Gastrocnemius medialis (tissue), 4 donors: ENCODE measurements at regions not wholly inside any gene's neighbourhood (a gene's known extent, or its start where the extent isn't known, plus 50 kb on each side); places are given as distances from the start of the nearest gene placed in this dataset.

Experiments
- ATAC-seq, 2 donors: fragments of 150-250 bp; one replicate each; pipeline ENCODE4 v1.9.1; 2016
- DNase-seq, 2 donors: peaks; one replicate each; pipeline ENCODE4 v3.0.0-alpha.2; 2019
- H3K27ac ChIP-seq, 4 donors: fragments of 200-600 bp; sonication (generic); 1 replicate in 1 of 4; 2 replicates in 3 of 4; pipeline ENCODE4 v1.5.1; 2016 to 2018; ENCODE audit warnings: mild to moderate bottlenecking in 2 of 4, moderate library complexity in 1 of 4
- H3K27me3 ChIP-seq, 3 donors: fragments of 200-600 bp; sonication (generic) in 2 of 3; 1 replicate in 1 of 3; 2 replicates in 2 of 3; pipeline versions ENCODE4 v1.5.1 to v1.6.0; 2016 to 2019; ENCODE audit warnings: mild to moderate bottlenecking in 1 of 3, moderate library complexity in 1 of 3
- H3K36me3 ChIP-seq, 2 donors: fragments of 200-600 bp; sonication (generic) in 1 of 2; one replicate each; pipeline ENCODE4 v1.5.1; 2017 to 2018
- H3K4me1 ChIP-seq, 2 donors: fragments of 200-600 bp; sonication (generic) in 1 of 2; one replicate each; pipeline ENCODE4 v1.5.1; 2016 to 2017; ENCODE audit warnings: mild to moderate bottlenecking in 2 of 2
- H3K4me3 ChIP-seq, 4 donors: fragments of 200-600 bp; sonication (generic) in 3 of 4; 1 replicate in 1 of 4; 2 replicates in 3 of 4; pipeline ENCODE4 v1.5.1; 2016 to 2019; ENCODE audit warnings: mild to moderate bottlenecking in 2 of 4
- H3K9me3 ChIP-seq, 3 donors: fragments of 200-600 bp; sonication (generic) in 2 of 3; 1 replicate in 1 of 3; 2 replicates in 2 of 3; pipeline ENCODE4 v1.5.1; 2016 to 2019
- POLR2A ChIP-seq, 2 donors: fragments of 450-650 bp; IDR thresholded peaks; one replicate each; pipeline ENCODE4 v1.6.1; 2017; ENCODE audit warnings: antibody characterized with exemption in 2 of 2, mild to moderate bottlenecking in 2 of 2, moderate library complexity in 2 of 2
- in situ Hi-C, 4 donors: fragments of 200-750 bp; cut with MboI; loops; one replicate each; pipeline versions ENCODE4 v1.15.0 to v1.8.0; 2017; ENCODE audit warnings: low sequenced_read_pairs in 4 of 4
- intact Hi-C: fragments of 100-400 bp; cut with DNase I; formaldehyde crosslinking; loops from one replicate; pipeline ENCODE4 v1.15.1; 2023; ENCODE audit warnings: low total_unique reads
- TF ChIP-seq, protein P1 (sequence below), 5 experiments: fragments of 450-650 bp in 3 of 5; fragments of 200-600 bp in 2 of 5; sonication (generic) in 2 of 5; IDR thresholded peaks in 4 of 5; conservative IDR thresholded peaks in 1 of 5; 1 replicate in 4 of 5; 2 replicates in 1 of 5; pipeline ENCODE4 v1.5.1; 2016 to 2019; ENCODE audit warnings: antibody characterized with exemption in 5 of 5, mild to moderate bottlenecking in 3 of 5, moderate library complexity in 3 of 5

DNA sequence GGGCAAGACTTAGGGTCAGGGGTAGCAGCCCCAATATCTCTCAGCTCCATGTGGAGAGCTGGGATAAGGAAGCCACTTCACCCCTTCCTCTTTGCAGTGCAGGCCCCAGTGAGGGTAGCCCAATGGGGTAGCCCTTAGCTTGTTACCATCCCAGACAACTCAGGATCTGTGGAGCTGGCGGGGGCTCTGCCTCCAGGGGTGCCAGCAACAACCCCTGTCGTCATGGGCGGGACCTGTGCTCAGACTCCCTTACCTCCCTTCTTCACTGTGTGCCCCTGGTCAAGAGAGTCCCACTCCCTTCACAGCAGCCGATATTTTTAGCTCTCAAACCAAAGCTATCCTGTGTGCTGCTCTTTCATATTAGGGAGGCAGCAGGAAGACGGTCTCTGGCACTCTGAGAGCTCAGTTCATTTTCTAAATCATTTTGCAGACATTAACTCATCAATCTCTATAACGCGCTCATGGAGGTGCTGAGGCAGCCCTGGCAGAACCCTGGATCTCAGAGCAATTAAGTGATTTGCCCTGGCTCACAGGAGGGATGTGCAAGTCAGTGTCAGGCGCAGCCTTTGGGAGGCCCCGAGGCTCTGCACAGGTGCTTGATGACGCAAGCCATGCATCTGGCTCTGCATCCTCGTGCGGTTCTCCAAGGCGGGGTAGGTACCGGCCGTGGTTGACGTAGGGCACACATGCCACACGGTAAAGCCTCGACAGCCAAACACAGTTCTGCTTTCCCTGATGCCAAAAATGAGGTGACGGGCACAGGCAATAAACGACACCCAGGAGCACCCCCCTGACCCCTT, 357.6 kb downstream of the SHANK2 start:
- in situ Hi-C loops (no loop called here), intact Hi-C loops (no loop called here)
- no peak for DNase-seq
- no peak for ATAC-seq
- no peaks in the 10 kb centered on the region for H3K4me1 ChIP-seq
- H3K9me3 ChIP-seq: peaks cover 0 to 5% (median 0%) of the 10 kb centered on the region in 3 donors
- H3K4me3 ChIP-seq: no peak overlapping the region
- TF ChIP-seq POLR2A (IDR thresholded peaks at IDR 0.05): no peak
- TF ChIP-seq, protein P1, sequence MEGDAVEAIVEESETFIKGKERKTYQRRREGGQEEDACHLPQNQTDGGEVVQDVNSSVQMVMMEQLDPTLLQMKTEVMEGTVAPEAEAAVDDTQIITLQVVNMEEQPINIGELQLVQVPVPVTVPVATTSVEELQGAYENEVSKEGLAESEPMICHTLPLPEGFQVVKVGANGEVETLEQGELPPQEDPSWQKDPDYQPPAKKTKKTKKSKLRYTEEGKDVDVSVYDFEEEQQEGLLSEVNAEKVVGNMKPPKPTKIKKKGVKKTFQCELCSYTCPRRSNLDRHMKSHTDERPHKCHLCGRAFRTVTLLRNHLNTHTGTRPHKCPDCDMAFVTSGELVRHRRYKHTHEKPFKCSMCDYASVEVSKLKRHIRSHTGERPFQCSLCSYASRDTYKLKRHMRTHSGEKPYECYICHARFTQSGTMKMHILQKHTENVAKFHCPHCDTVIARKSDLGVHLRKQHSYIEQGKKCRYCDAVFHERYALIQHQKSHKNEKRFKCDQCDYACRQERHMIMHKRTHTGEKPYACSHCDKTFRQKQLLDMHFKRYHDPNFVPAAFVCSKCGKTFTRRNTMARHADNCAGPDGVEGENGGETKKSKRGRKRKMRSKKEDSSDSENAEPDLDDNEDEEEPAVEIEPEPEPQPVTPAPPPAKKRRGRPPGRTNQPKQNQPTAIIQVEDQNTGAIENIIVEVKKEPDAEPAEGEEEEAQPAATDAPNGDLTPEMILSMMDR (IDR thresholded peaks at IDR 0.05 in 4 of 5, conservative IDR thresholded peaks at IDR 0.05 in 1 of 5): no peak
- H3K27ac ChIP-seq: no peak overlapping the region
- H3K36me3 ChIP-seq: no peaks in the 10 kb centered on the region
- no peaks in the 10 kb centered on the region for H3K27me3 ChIP-seq

DNA sequence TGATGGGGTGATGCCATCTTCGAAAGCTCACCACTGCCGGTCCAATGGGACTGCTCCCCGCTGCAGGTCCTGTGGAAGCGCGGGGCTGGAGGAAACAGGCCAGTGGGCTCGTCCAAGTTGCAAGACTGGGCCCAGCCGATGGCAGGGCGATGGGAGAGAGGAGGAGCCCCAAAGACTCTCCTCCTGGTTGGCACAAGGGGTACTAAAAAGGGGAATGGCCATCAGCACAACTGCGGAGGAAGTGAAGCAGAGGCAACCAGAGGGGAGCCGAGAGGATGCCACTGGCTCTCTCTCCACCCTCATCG, 357.1 kb downstream of the SHANK2 start:
- Histone ChIP-seq H3K36me3 (no peaks in the 10 kb centered on the region), H3K9me3 (peaks cover 0 to 5% (median 0%) of the 10 kb centered on the region in 3 donors), H3K4me3 (no peak overlapping the region), H3K27ac (no peak overlapping the region), H3K4me1 (no peaks in the 10 kb centered on the region), H3K27me3 (no peaks in the 10 kb centered on the region)
- no peak for ATAC-seq
- in situ Hi-C loops: no loop called here
- no peak for DNase-seq
- no peak for TF ChIP-seq POLR2A (IDR thresholded peaks at IDR 0.05)
- TF ChIP-seq, protein P1 (IDR thresholded peaks at IDR 0.05 in 4 of 5, conservative IDR thresholded peaks at IDR 0.05 in 1 of 5): no peak
- intact Hi-C loops: no loop called here

DNA sequence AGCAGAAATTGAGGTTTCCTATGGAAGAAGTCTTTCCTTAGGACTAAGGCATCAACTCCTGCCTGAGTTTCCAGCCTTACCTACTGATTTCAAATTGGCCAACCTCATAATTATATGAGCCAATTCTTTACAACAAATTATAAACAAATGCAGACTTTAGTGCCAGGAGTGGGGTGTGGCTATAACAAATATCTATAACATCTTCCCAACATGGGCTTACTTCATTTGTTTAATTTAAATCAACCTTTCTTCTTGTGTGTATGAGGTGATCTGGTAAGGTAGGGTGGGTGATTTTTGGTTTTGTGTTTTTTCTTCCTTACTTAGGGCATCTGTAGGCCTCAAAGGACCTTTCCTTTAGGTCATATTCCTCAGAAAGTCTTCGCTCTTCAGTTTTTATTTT, 354.9 kb downstream of the SHANK2 start:
- in situ Hi-C loops (no loop called here), intact Hi-C loops (no loop called here)
- Histone ChIP-seq H3K27ac (no peak overlapping the region), H3K36me3 (no peaks in the 10 kb centered on the region), H3K9me3 (peaks cover 0 to 5% (median 0%) of the 10 kb centered on the region in 3 donors), H3K27me3 (no peaks in the 10 kb centered on the region), H3K4me3 (no peak overlapping the region), H3K4me1 (no peaks in the 10 kb centered on the region)
- ATAC-seq (no peak), DNase-seq (no peak)
- TF ChIP-seq, protein P1 (IDR thresholded peaks at IDR 0.05 in 4 of 5, conservative IDR thresholded peaks at IDR 0.05 in 1 of 5): no peak
- no peak for TF ChIP-seq POLR2A (IDR thresholded peaks at IDR 0.05)

DNA sequence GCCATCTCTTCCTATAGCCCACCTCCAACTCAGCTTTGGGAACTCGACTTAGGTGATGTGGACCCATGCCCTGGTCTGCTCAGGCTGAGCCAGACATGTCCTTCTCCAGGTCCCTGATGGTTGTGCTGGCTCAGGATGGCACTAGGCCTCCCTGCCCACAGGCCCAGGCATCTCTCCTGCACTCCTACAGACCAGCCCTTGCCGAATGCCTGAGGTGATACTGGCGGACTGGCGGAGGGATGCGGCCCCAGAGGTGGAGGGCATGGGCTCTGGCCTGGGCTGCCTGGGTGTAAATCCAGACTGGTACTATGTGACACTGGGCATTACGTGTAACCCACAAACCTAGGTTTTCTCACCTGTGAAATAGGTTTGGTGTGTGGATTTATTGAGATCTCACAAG, 352.8 kb downstream of the SHANK2 start:
- H3K27ac ChIP-seq: no peak overlapping the region
- ATAC-seq (no peak), DNase-seq (no peak)
- in situ Hi-C loops: no loop called here
- H3K9me3 ChIP-seq: peaks cover 0 to 5% (median 0%) of the 10 kb centered on the region in 3 donors
- H3K27me3 ChIP-seq: no peaks in the 10 kb centered on the region
- no peak overlapping the region for H3K4me3 ChIP-seq
- H3K4me1 ChIP-seq: no peaks in the 10 kb centered on the region
- no peaks in the 10 kb centered on the region for H3K36me3 ChIP-seq
- TF ChIP-seq POLR2A (IDR thresholded peaks at IDR 0.05): no peak
- TF ChIP-seq, protein P1 (IDR thresholded peaks at IDR 0.05 in 4 of 5, conservative IDR thresholded peaks at IDR 0.05 in 1 of 5): no peak
- intact Hi-C loops: no loop called here

DNA sequence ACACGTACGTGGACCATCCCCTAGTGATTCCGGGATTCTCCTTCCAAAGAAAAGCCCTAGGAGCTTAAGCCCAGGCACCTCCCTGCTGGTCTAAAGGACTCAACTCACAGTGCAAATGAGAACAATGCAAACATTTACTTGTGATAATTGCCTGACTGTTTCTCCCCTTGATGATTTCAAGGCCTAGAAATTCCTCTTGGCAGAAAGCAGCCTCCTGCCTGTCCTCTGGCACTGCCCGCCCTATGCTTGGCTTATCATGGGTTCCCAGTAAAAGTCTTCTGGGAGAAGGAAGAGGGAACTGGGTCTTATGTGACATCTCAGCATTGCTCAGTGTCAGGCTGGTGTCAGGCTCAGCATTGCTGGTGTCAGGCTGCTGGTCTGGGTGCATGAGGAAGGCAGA, 351.8 kb downstream of the SHANK2 start:
- in situ Hi-C loops (no loop called here), intact Hi-C loops (no loop called here)
- Histone ChIP-seq H3K27ac (no peak overlapping the region), H3K27me3 (no peaks in the 10 kb centered on the region), H3K9me3 (peaks cover 0 to 5% (median 0%) of the 10 kb centered on the region in 3 donors), H3K4me3 (no peak overlapping the region), H3K4me1 (no peaks in the 10 kb centered on the region), H3K36me3 (no peaks in the 10 kb centered on the region)
- ATAC-seq (no peak), DNase-seq (no peak)
- TF ChIP-seq POLR2A (IDR thresholded peaks at IDR 0.05): no peak
- TF ChIP-seq, protein P1 (IDR thresholded peaks at IDR 0.05 in 4 of 5, conservative IDR thresholded peaks at IDR 0.05 in 1 of 5): no peak
